ENCODE measurements at regions not wholly inside any gene's neighbourhood (a gene's known extent, or its start where the extent isn't known, plus 50 kb on each side); places are given as distances from the start of the nearest gene placed in this dataset.

GRCh38 chr10:35971397-35971796 lies 329.3 kb upstream of the FZD8 start:
- TF ChIP-seq POLR2A (IDR thresholded peaks at IDR 0.05) (no peak), CTCF (IDR thresholded peaks at IDR 0.05) (no peak)
